Neural cell (in vitro differentiated cells): ENCODE measurements at regions not wholly inside any gene's neighbourhood (a gene's known extent, or its start where the extent isn't known, plus 50 kb on each side); places are given as distances from the start of the nearest gene placed in this dataset.

ENCODE experiments used
- H2AFZ ChIP-seq: fragments of 200-600, 300-800 bp; sonication (generic), shearing (Covaris generic); 2 replicates; pipeline ENCODE4 v1.6.0; 2014; ENCODE audit warnings: low read depth, mild to moderate bottlenecking, antibody characterized with exemption, low read length, moderate library complexity
- H3F3A ChIP-seq: fragments of 200-600 bp; shearing (Covaris generic); 2 replicates; pipeline ENCODE4 v1.6.1; 2016; ENCODE audit warnings: mild to moderate bottlenecking, moderate library complexity, mixed read lengths, antibody characterized with exemption, low read length; ENCODE audit not compliant: insufficient read depth, poor library complexity, severe bottlenecking
- H3K27ac ChIP-seq: fragments of 200-600, 300-800 bp; sonication (generic), shearing (Covaris generic); 2 replicates; pipeline ENCODE4 v1.5.1; 2014; ENCODE audit warnings: mild to moderate bottlenecking, low read length, moderate library complexity
- H3K27me3 ChIP-seq: fragments of 300-800, 200-600 bp; sonication (generic), shearing (Covaris generic); 2 replicates; pipeline ENCODE4 v1.6.0; 2014; ENCODE audit warnings: mild to moderate bottlenecking, low read depth, low read length, moderate library complexity; ENCODE audit not compliant: insufficient read depth
- H3K36me3 ChIP-seq: fragments of 300-800, 200-600 bp; sonication (generic), shearing (Covaris generic); 2 replicates; pipeline ENCODE4 v1.5.1; 2014; ENCODE audit warnings: mild to moderate bottlenecking, antibody characterized with exemption, low read length, moderate library complexity; ENCODE audit not compliant: insufficient read depth
- H3K4me2 ChIP-seq: fragments of 300-800, 200-600 bp; sonication (generic), shearing (Covaris generic); 2 replicates; pipeline ENCODE4 v1.6.0; 2014; ENCODE audit warnings: mild to moderate bottlenecking, low read length
- H3K4me3 ChIP-seq: fragments of 300-800, 200-600 bp; sonication (generic), shearing (Covaris generic); 2 replicates; pipeline ENCODE4 v1.5.1; 2014; ENCODE audit warnings: mild to moderate bottlenecking, low read length, moderate library complexity
- H3K79me2 ChIP-seq: fragments of 200-600 bp; shearing (Covaris generic); replicated peaks from 2 replicates; pipeline ENCODE4 v1.6.0; 2014; ENCODE audit warnings: mild to moderate bottlenecking, low read length, moderate library complexity; ENCODE audit not compliant: insufficient read depth
- H3K9ac ChIP-seq: fragments of 300-800, 200-600 bp; sonication (generic), shearing (Covaris generic); 2 replicates; pipeline ENCODE4 v1.6.1; 2016; ENCODE audit warnings: mild to moderate bottlenecking, low read length, mixed read lengths
- H3K9me2 ChIP-seq: fragments of 200-600 bp; shearing (Covaris generic); 2 replicates; pipeline ENCODE4 v1.6.1; 2016; ENCODE audit warnings: mild to moderate bottlenecking, low read length, mixed read lengths; ENCODE audit not compliant: insufficient read depth
- H3K9me3 ChIP-seq: fragments of 200-600, 300-800 bp; sonication (generic), shearing (Covaris generic); 2 replicates; pipeline ENCODE4 v1.6.1; 2016; ENCODE audit warnings: mild to moderate bottlenecking, mixed run types, low read length, moderate library complexity, mixed read lengths
- H4K20me1 ChIP-seq: fragments of 200-600 bp; shearing (Covaris generic); 2 replicates; pipeline ENCODE4 v1.6.1; 2016; ENCODE audit warnings: mild to moderate bottlenecking, mixed run types; ENCODE audit not compliant: insufficient read depth
- CTCF ChIP-seq: fragments of 450-650 bp; IDR thresholded peaks from 2 replicates; pipeline ENCODE4 v1.5.1; 2014; ENCODE audit warnings: antibody characterized with exemption, mild to moderate bottlenecking, moderate library complexity; ENCODE audit not compliant: poor library complexity, severe bottlenecking
- EP300 ChIP-seq: fragments of 450-650 bp; conservative IDR thresholded peaks from 2 replicates; pipeline ENCODE4 v1.6.1; 2014; ENCODE audit warnings: antibody characterized with exemption, mild to moderate bottlenecking, moderate library complexity; ENCODE audit not compliant: poor library complexity, severe bottlenecking
- EZH2 ChIP-seq: fragments of 200-600, 300-800 bp; shearing (Covaris generic), sonication (generic); IDR thresholded peaks from 2 replicates; pipeline ENCODE4 v1.6.1; 2014; ENCODE audit warnings: antibody characterized with exemption, low read length, borderline replicate concordance, mild to moderate bottlenecking; ENCODE audit not compliant: insufficient read depth, poor library complexity, severe bottlenecking
- MXI1 ChIP-seq: fragments of 450-650 bp; conservative IDR thresholded peaks from 2 replicates; pipeline ENCODE4 v1.6.1; 2014; ENCODE audit warnings: antibody characterized with exemption, mild to moderate bottlenecking; ENCODE audit not compliant: poor library complexity, severe bottlenecking
- POLR2AphosphoS5 ChIP-seq: IDR thresholded peaks from 2 replicates; pipeline ENCODE4 v1.6.1; 2012
- RAD21 ChIP-seq: fragments of 450-650 bp; conservative IDR thresholded peaks from 2 replicates; pipeline ENCODE4 v1.6.1; 2014; ENCODE audit warnings: antibody characterized with exemption, mild to moderate bottlenecking, moderate library complexity
- REST ChIP-seq: IDR thresholded peaks from 2 replicates; pipeline ENCODE4 v1.6.1; 2012; ENCODE audit warnings: borderline replicate concordance
- SMC3 ChIP-seq: fragments of 450-650 bp; conservative IDR thresholded peaks from 2 replicates; pipeline ENCODE4 v1.6.1; 2014; ENCODE audit warnings: antibody characterized with exemption, mild to moderate bottlenecking, moderate library complexity; ENCODE audit not compliant: poor library complexity
- TAF1 ChIP-seq: IDR thresholded peaks from 2 replicates; pipeline ENCODE4 v1.6.1; 2012; ENCODE audit warnings: low read depth

- Histone ChIP-seq H3K9ac (no peak overlapping the region), H3K4me2 (no peak overlapping the region), H3K36me3 (no peaks in the 10 kb centered on the region), H2AFZ (no peak overlapping the region), H3K9me2 (no peaks in the 10 kb centered on the region), H3F3A (no peaks in the 10 kb centered on the region), H4K20me1 (no peaks in the 10 kb centered on the region), H3K79me2 (no peaks in the 10 kb centered on the region), H3K27ac (no peak overlapping the region), H3K4me3 (no peak overlapping the region), H3K27me3 (no peaks in the 10 kb centered on the region), H3K9me3 (no peaks in the 10 kb centered on the region)
- TF ChIP-seq RAD21 (no peak), EP300 (no peak), SMC3 (no peak), TAF1 (no peak), CTCF (no peak), REST (no peak), EZH2 (no peak), MXI1 (no peak)
Measured at GRCh38 chr11:93929407-93929806, 79.0 kb upstream of the VSTM5 start.

- Histone ChIP-seq H4K20me1 (no peaks in the 10 kb centered on the region), H3K27me3 (no peaks in the 10 kb centered on the region), H3K9ac (no peak overlapping the region), H3K9me3 (no peaks in the 10 kb centered on the region), H3K27ac (no peak overlapping the region), H3K36me3 (no peaks in the 10 kb centered on the region), H3K79me2 (no peaks in the 10 kb centered on the region), H3K4me3 (no peak overlapping the region), H3K4me2 (no peak overlapping the region), H2AFZ (no peak overlapping the region), H3K9me2 (no peaks in the 10 kb centered on the region), H3F3A (no peaks in the 10 kb centered on the region)
- TF ChIP-seq MXI1 (no peak), REST (no peak), EP300 (no peak), CTCF (no peak), POLR2AphosphoS5 (no peak), EZH2 (no peak), RAD21 (no peak), TAF1 (no peak), SMC3 (no peak)
Measured at GRCh38 chr11:93933230-93933629, 82.8 kb upstream of the VSTM5 start.
